ENCODE measurements at regions not wholly inside any gene's neighbourhood (a gene's known extent, or its start where the extent isn't known, plus 50 kb on each side); places are given as distances from the start of the nearest gene placed in this dataset.

GRCh38 chr6:168962886-168963285, 290.8 kb downstream of the THBS2 start:
- no peaks in the 10 kb centered on the region for H3K36me3 ChIP-seq (ENCODE audit: insufficient read depth, low read length)
- WGBS: 92% methylated on average over 14 of the region's 14 CpGs
- H3K4me3 ChIP-seq (ENCODE audit: low read length): no peak overlapping the region
- no peak overlapping the region for H3K27ac ChIP-seq (ENCODE audit: low read depth, low read length)
- peaks cover 4% of the 10 kb centered on the region for H3K9me3 ChIP-seq (ENCODE audit: insufficient read depth, low read depth, low read length)
- H3K9ac ChIP-seq (ENCODE audit: low read depth, low read length): no peak overlapping the region
- no peaks in the 10 kb centered on the region for H3K4me1 ChIP-seq (ENCODE audit: insufficient read depth, low read length)
- no peaks in the 10 kb centered on the region for H3K27me3 ChIP-seq (ENCODE audit: insufficient read depth, low read length)

GRCh38 chr6:168961264-168961656, 292.4 kb downstream of the THBS2 start:
- 96% methylated on average over 13 of the region's 13 CpGs for WGBS
- H3K9me3 ChIP-seq (ENCODE audit: insufficient read depth, low read depth, low read length): peaks cover under 1% of the 10 kb centered on the region; the same call in 1 of the 2 replicates
- no peaks in the 10 kb centered on the region for H3K4me1 ChIP-seq (ENCODE audit: insufficient read depth, low read length)
- H3K36me3 ChIP-seq (ENCODE audit: insufficient read depth, low read length): no peaks in the 10 kb centered on the region
- H3K9ac ChIP-seq (ENCODE audit: low read depth, low read length): no peak overlapping the region
- H3K27ac ChIP-seq (ENCODE audit: low read depth, low read length): no peak overlapping the region
- no peak overlapping the region for H3K4me3 ChIP-seq (ENCODE audit: low read length)
- H3K27me3 ChIP-seq (ENCODE audit: insufficient read depth, low read length): no peaks in the 10 kb centered on the region

- H3K27me3 ChIP-seq (ENCODE audit: insufficient read depth, low read length): no peaks in the 10 kb centered on the region
- H3K9ac ChIP-seq (ENCODE audit: low read depth, low read length): no peak overlapping the region
- no peaks in the 10 kb centered on the region for H3K9me3 ChIP-seq (ENCODE audit: insufficient read depth, low read depth, low read length)
- whole genome bisulfite sequencing: 95% methylated on average over 11 of the region's 11 CpGs
- no peak overlapping the region for H3K27ac ChIP-seq (ENCODE audit: low read depth, low read length)
- H3K4me1 ChIP-seq (ENCODE audit: insufficient read depth, low read length): no peaks in the 10 kb centered on the region
- no peaks in the 10 kb centered on the region for H3K36me3 ChIP-seq (ENCODE audit: insufficient read depth, low read length)
- H3K4me3 ChIP-seq (ENCODE audit: low read length): no peak overlapping the region
Measured at GRCh38 chr6:168960551-168961263, 292.9 kb downstream of the THBS2 start.

GRCh38 chr6:168959696-168960095, 293.9 kb downstream of the THBS2 start:
- WGBS: 82% methylated on average over 3 of the region's 4 CpGs
- Histone ChIP-seq H3K27me3 (ENCODE audit: insufficient read depth, low read length) (no peaks in the 10 kb centered on the region), H3K9me3 (ENCODE audit: insufficient read depth, low read depth, low read length) (no peaks in the 10 kb centered on the region), H3K36me3 (ENCODE audit: insufficient read depth, low read length) (no peaks in the 10 kb centered on the region), H3K4me3 (ENCODE audit: low read length) (no peak overlapping the region), H3K27ac (ENCODE audit: low read depth, low read length) (no peak overlapping the region), H3K9ac (ENCODE audit: low read depth, low read length) (no peak overlapping the region), H3K4me1 (ENCODE audit: insufficient read depth, low read length) (no peaks in the 10 kb centered on the region)

GRCh38 chr6:168956884-168957730, 296.5 kb downstream of the THBS2 start:
- H3K4me1 ChIP-seq (ENCODE audit: insufficient read depth, low read length): no peaks in the 10 kb centered on the region
- no peak overlapping the region for H3K27ac ChIP-seq (ENCODE audit: low read depth, low read length)
- no peaks in the 10 kb centered on the region for H3K9me3 ChIP-seq (ENCODE audit: insufficient read depth, low read depth, low read length)
- 68% methylated on average over 6 of the region's 6 CpGs for WGBS
- no peak overlapping the region for H3K9ac ChIP-seq (ENCODE audit: low read depth, low read length)
- H3K27me3 ChIP-seq (ENCODE audit: insufficient read depth, low read length): no peaks in the 10 kb centered on the region
- no peaks in the 10 kb centered on the region for H3K36me3 ChIP-seq (ENCODE audit: insufficient read depth, low read length)
- H3K4me3 ChIP-seq (ENCODE audit: low read length): no peak overlapping the region

- no peaks in the 10 kb centered on the region for H3K4me1 ChIP-seq (ENCODE audit: insufficient read depth, low read length)
- H3K9ac ChIP-seq (ENCODE audit: low read depth, low read length): no peak overlapping the region
Measured at GRCh38 chr6:168956141-168956838, 297.4 kb downstream of the THBS2 start.

GRCh38 chr6:168953461-168953860, 300.2 kb downstream of the THBS2 start:
- Histone ChIP-seq H3K4me1 (ENCODE audit: insufficient read depth, low read length) (no peaks in the 10 kb centered on the region), H3K27me3 (ENCODE audit: insufficient read depth, low read length) (no peaks in the 10 kb centered on the region), H3K9ac (ENCODE audit: low read depth, low read length) (no peak overlapping the region), H3K36me3 (ENCODE audit: insufficient read depth, low read length) (no peaks in the 10 kb centered on the region), H3K4me3 (ENCODE audit: low read length) (no peak overlapping the region), H3K27ac (ENCODE audit: low read depth, low read length) (no peak overlapping the region), H3K9me3 (ENCODE audit: insufficient read depth, low read depth, low read length) (peaks cover 8% of the 10 kb centered on the region)
- WGBS: 98% methylated on average over 6 of the region's 6 CpGs

More at GRCh38 chr6:168956141-168956838, 297.4 kb downstream of the THBS2 start:
- H3K9me3 ChIP-seq (ENCODE audit: insufficient read depth, low read depth, low read length): no peaks in the 10 kb centered on the region
- H3K36me3 ChIP-seq (ENCODE audit: insufficient read depth, low read length): no peaks in the 10 kb centered on the region
- 73% methylated on average over 7 of the region's 7 CpGs for WGBS
- H3K27ac ChIP-seq (ENCODE audit: low read depth, low read length): no peak overlapping the region
- H3K27me3 ChIP-seq (ENCODE audit: insufficient read depth, low read length): no peaks in the 10 kb centered on the region
- H3K4me3 ChIP-seq (ENCODE audit: low read length): no peak overlapping the region

- no peak overlapping the region for H3K27ac ChIP-seq (ENCODE audit: low read depth, low read length)
- H3K4me3 ChIP-seq (ENCODE audit: low read length): no peak overlapping the region
- no peak overlapping the region for H3K9ac ChIP-seq (ENCODE audit: low read depth, low read length)
- peaks cover 8% of the 10 kb centered on the region for H3K9me3 ChIP-seq (ENCODE audit: insufficient read depth, low read depth, low read length)
- H3K4me1 ChIP-seq (ENCODE audit: insufficient read depth, low read length): no peaks in the 10 kb centered on the region
- H3K27me3 ChIP-seq (ENCODE audit: insufficient read depth, low read length): no peaks in the 10 kb centered on the region
- H3K36me3 ChIP-seq (ENCODE audit: insufficient read depth, low read length): no peaks in the 10 kb centered on the region
- 91% methylated on average over 12 of the region's 12 CpGs for WGBS
Measured at GRCh38 chr6:168951217-168951616, 302.4 kb downstream of the THBS2 start.

- WGBS: 89% methylated on average over 13 of the region's 14 CpGs
- no peaks in the 10 kb centered on the region for H3K4me1 ChIP-seq (ENCODE audit: insufficient read depth, low read length)
- H3K9ac ChIP-seq (ENCODE audit: low read depth, low read length): no peak overlapping the region
- H3K4me3 ChIP-seq (ENCODE audit: low read length): no peak overlapping the region
- no peak overlapping the region for H3K27ac ChIP-seq (ENCODE audit: low read depth, low read length)
- no peaks in the 10 kb centered on the region for H3K27me3 ChIP-seq (ENCODE audit: insufficient read depth, low read length)
- no peaks in the 10 kb centered on the region for H3K36me3 ChIP-seq (ENCODE audit: insufficient read depth, low read length)
- peaks cover 8% of the 10 kb centered on the region for H3K9me3 ChIP-seq (ENCODE audit: insufficient read depth, low read depth, low read length)
Measured at GRCh38 chr6:168950858-168951214, 302.8 kb downstream of the THBS2 start.

- Histone ChIP-seq H3K27me3 (ENCODE audit: insufficient read depth, low read length) (no peaks in the 10 kb centered on the region), H3K9ac (ENCODE audit: low read depth, low read length) (no peak overlapping the region), H3K4me3 (ENCODE audit: low read length) (no peak overlapping the region), H3K36me3 (ENCODE audit: insufficient read depth, low read length) (no peaks in the 10 kb centered on the region), H3K9me3 (ENCODE audit: insufficient read depth, low read depth, low read length) (peaks cover 8% of the 10 kb centered on the region), H3K27ac (ENCODE audit: low read depth, low read length) (no peak overlapping the region), H3K4me1 (ENCODE audit: insufficient read depth, low read length) (no peaks in the 10 kb centered on the region)
- 80% methylated on average over 9 of the region's 10 CpGs for WGBS
Measured at GRCh38 chr6:168949981-168950857, 303.4 kb downstream of the THBS2 start.

Measured in HUES64 (cell line).